Body of pancreas (tissue), 4 donors: ENCODE measurements at regions not wholly inside any gene's neighbourhood (a gene's known extent, or its start where the extent isn't known, plus 50 kb on each side); places are given as distances from the start of the nearest gene placed in this dataset.

ENCODE experiments used
- POLR2A ChIP-seq, 3 donors: fragments of 450-650 bp; IDR thresholded peaks; one replicate each; pipeline ENCODE4 v1.6.1; 2016; ENCODE audit warnings: antibody characterized with exemption in 3 of 3, mild to moderate bottlenecking in 2 of 3
- TF ChIP-seq, protein P1 (sequence below), 7 experiments: fragments of 450-650 bp in 4 of 7; fragments of 200-600 bp in 3 of 7; sonication (generic) in 3 of 7; IDR thresholded peaks; one replicate each; pipeline ENCODE4 v1.5.1; 2016 to 2019; ENCODE audit warnings: antibody characterized with exemption in 7 of 7

DNA sequence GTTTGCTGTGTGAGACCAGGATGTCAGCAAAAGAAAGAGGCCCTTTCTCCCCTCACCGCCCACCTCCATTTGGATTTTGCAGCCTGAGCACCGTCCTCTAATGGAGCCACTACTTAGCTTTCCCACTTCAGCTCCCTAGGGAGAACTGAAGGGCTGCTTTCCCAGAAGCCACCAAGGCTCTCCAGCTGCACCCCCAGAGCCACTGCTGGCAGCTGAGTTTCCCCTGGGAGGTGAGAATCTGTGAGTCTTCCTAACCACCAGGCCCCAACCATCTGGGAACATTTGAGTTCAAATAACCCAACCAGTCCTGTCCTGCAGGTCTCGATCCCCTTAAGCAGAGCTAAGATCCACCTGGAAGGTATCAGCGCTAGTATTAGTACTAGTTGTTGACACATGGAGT is 173.1 kb upstream of the USP9X start:
- TF ChIP-seq POLR2A (IDR thresholded peaks at IDR 0.05): no peak
- TF ChIP-seq, protein P1, sequence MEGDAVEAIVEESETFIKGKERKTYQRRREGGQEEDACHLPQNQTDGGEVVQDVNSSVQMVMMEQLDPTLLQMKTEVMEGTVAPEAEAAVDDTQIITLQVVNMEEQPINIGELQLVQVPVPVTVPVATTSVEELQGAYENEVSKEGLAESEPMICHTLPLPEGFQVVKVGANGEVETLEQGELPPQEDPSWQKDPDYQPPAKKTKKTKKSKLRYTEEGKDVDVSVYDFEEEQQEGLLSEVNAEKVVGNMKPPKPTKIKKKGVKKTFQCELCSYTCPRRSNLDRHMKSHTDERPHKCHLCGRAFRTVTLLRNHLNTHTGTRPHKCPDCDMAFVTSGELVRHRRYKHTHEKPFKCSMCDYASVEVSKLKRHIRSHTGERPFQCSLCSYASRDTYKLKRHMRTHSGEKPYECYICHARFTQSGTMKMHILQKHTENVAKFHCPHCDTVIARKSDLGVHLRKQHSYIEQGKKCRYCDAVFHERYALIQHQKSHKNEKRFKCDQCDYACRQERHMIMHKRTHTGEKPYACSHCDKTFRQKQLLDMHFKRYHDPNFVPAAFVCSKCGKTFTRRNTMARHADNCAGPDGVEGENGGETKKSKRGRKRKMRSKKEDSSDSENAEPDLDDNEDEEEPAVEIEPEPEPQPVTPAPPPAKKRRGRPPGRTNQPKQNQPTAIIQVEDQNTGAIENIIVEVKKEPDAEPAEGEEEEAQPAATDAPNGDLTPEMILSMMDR (IDR thresholded peaks at IDR 0.05): no peak
